ENCODE measurements at regions not wholly inside any gene's neighbourhood (a gene's known extent, or its start where the extent isn't known, plus 50 kb on each side); places are given as distances from the start of the nearest gene placed in this dataset.

DNA sequence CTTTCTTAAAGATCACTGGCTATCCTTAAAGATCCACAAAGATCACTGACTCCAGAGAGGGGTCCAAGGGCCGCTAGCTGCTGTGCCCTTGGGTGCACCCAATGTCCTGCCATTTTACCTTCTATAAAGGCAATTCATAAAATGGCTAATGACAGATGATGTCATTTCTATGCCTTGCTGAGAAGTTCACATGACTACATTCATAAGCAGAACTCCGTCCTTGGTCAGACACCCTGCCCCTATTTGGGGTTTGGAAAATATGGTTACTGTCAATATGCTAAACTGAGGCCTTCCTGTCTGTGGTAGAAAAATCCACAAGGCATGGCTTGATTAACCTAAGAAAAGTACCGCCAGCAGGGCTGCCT is 60.9 kb upstream of the BMAL1 start:
- TF ChIP-seq, protein P1, sequence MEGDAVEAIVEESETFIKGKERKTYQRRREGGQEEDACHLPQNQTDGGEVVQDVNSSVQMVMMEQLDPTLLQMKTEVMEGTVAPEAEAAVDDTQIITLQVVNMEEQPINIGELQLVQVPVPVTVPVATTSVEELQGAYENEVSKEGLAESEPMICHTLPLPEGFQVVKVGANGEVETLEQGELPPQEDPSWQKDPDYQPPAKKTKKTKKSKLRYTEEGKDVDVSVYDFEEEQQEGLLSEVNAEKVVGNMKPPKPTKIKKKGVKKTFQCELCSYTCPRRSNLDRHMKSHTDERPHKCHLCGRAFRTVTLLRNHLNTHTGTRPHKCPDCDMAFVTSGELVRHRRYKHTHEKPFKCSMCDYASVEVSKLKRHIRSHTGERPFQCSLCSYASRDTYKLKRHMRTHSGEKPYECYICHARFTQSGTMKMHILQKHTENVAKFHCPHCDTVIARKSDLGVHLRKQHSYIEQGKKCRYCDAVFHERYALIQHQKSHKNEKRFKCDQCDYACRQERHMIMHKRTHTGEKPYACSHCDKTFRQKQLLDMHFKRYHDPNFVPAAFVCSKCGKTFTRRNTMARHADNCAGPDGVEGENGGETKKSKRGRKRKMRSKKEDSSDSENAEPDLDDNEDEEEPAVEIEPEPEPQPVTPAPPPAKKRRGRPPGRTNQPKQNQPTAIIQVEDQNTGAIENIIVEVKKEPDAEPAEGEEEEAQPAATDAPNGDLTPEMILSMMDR (IDR thresholded peaks at IDR 0.05): no peak
- no peak for TF ChIP-seq POLR2AphosphoS5 (IDR thresholded peaks at IDR 0.05; ENCODE audit: low read depth, low read length)
- TF ChIP-seq, protein P2, sequence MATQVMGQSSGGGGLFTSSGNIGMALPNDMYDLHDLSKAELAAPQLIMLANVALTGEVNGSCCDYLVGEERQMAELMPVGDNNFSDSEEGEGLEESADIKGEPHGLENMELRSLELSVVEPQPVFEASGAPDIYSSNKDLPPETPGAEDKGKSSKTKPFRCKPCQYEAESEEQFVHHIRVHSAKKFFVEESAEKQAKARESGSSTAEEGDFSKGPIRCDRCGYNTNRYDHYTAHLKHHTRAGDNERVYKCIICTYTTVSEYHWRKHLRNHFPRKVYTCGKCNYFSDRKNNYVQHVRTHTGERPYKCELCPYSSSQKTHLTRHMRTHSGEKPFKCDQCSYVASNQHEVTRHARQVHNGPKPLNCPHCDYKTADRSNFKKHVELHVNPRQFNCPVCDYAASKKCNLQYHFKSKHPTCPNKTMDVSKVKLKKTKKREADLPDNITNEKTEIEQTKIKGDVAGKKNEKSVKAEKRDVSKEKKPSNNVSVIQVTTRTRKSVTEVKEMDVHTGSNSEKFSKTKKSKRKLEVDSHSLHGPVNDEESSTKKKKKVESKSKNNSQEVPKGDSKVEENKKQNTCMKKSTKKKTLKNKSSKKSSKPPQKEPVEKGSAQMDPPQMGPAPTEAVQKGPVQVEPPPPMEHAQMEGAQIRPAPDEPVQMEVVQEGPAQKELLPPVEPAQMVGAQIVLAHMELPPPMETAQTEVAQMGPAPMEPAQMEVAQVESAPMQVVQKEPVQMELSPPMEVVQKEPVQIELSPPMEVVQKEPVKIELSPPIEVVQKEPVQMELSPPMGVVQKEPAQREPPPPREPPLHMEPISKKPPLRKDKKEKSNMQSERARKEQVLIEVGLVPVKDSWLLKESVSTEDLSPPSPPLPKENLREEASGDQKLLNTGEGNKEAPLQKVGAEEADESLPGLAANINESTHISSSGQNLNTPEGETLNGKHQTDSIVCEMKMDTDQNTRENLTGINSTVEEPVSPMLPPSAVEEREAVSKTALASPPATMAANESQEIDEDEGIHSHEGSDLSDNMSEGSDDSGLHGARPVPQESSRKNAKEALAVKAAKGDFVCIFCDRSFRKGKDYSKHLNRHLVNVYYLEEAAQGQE (IDR thresholded peaks at IDR 0.05; ENCODE audit: insufficient read depth in 1 of 2, low read depth in 2 of 2, low read length in 1 of 2): no peak
- no peak for TF ChIP-seq SIN3A (IDR thresholded peaks at IDR 0.05; ENCODE audit: borderline replicate concordance, insufficient read depth, low read depth, low read length)

Measured in Panc1 (cell line).